K562 (cell line): ENCODE measurements at regions not wholly inside any gene's neighbourhood (a gene's known extent, or its start where the extent isn't known, plus 50 kb on each side); places are given as distances from the start of the nearest gene placed in this dataset.

ENCODE experiments used
- ATAC-seq: fragments of 200-7000 bp; cut with Tn5 transposase; 3 replicates; pipeline ENCODE4 v1.9.1; 2020; ENCODE audit warnings: moderate library complexity
- BruUV-seq: library from RNA; stranded (reverse); fragments of 400-500 nt; replicated peaks from 2 replicates; lab custom pipeline; 2021; lab: Mats Ljungman, UMichigan
- CTCF ChIA-PET: fragments of 300-600 bp; formaldehyde crosslinking; extraction: SDS; loops from one replicate; lab custom pipeline; 2021; ENCODE audit warnings: low intra/inter-chr PET ratio; lab: Yijun Ruan, JAX
- POLR2A ChIA-PET: fragments of 300-600, 350-650 bp; sonication (Branson Sonifier 250); formaldehyde crosslinking; extraction: SDS; loops from one replicate; lab custom pipeline; 2021; ENCODE audit warnings: antibody characterized with exemption, inconsistent platforms; lab: Yijun Ruan, JAX
- DNase-seq, 4 experiments: peaks; one replicate each; pipeline versions ENCODE4 v3.0.0 to v3.0.0-alpha.2; 2011 to 2018; ENCODE audit warnings: low spot score in 3 of 4, mixed read lengths in 3 of 4; ENCODE audit errors: extremely low read depth in 1 of 4
- FAIRE-seq: peaks from 2 replicates; lab custom pipeline; 2011; peaks lifted over from hg19 to GRCh38; lab: Jason Lieb, UNC
- H2AFZ ChIP-seq: 2 replicates; pipeline ENCODE4 v1.6.0; 2011; ENCODE audit warnings: low read depth, low read length, control low read depth, inconsistent platforms
- H3K27ac ChIP-seq: fragments of 200-600 bp; 3 replicates; pipeline ENCODE4 v1.8.0; 2011; ENCODE audit warnings: low read depth, mild to moderate bottlenecking, control low read depth, inconsistent platforms, low read length, moderate library complexity, mixed read lengths; ENCODE audit errors: extremely low read depth
- H3K27me3 ChIP-seq, 2 experiments: fragments of 300-600 bp in 1 of 2; 2 replicates in 1 of 2; 3 replicates in 1 of 2; pipeline versions ENCODE4 v1.6.0 to v1.8.0; 2011; ENCODE audit warnings: inconsistent platforms in 2 of 2, low read length in 2 of 2, mild to moderate bottlenecking in 1 of 2, mixed read lengths in 1 of 2, moderate library complexity in 1 of 2; ENCODE audit not compliant: control insufficient read depth in 2 of 2, insufficient read depth in 2 of 2
- H3K36me3 ChIP-seq: fragments of 300-600 bp; 3 replicates; pipeline ENCODE4 v1.8.0; 2011; ENCODE audit warnings: mild to moderate bottlenecking, low read length, inconsistent platforms; ENCODE audit not compliant: control insufficient read depth, insufficient read depth
- H3K4me1 ChIP-seq, 2 experiments: fragments of 200-600 bp in 1 of 2; replicated peaks in 1 of 2; 2 replicates in 1 of 2; 3 replicates in 1 of 2; pipeline versions ENCODE4 v1.5.1 to v1.8.0; 2011; ENCODE audit warnings: inconsistent platforms in 2 of 2, low read length in 2 of 2, mild to moderate bottlenecking in 1 of 2, mixed read lengths in 1 of 2, moderate library complexity in 1 of 2; ENCODE audit not compliant: control insufficient read depth in 2 of 2, insufficient read depth in 2 of 2
- H3K4me2 ChIP-seq: 2 replicates; pipeline ENCODE4 v1.6.1; 2011; ENCODE audit warnings: low read length, control low read depth, inconsistent platforms, mixed read lengths; ENCODE audit not compliant: insufficient read depth
- H3K4me3 ChIP-seq: fragments of 200-600 bp; sonication (generic), shearing (Covaris generic); 2 replicates; pipeline ENCODE4 v1.5.1; 2016; ENCODE audit warnings: control low read depth, inconsistent platforms
- H3K79me2 ChIP-seq: fragments of 200-600 bp; 3 replicates; pipeline ENCODE4 v1.8.0; 2011; ENCODE audit warnings: low read length, inconsistent platforms; ENCODE audit not compliant: control insufficient read depth, insufficient read depth
- H3K9ac ChIP-seq, 2 experiments: 2 replicates each; pipeline versions ENCODE4 v1.6.0 to v1.6.1; 2011; ENCODE audit warnings: low read depth in 2 of 2, low read length in 2 of 2, control low read depth in 1 of 2, inconsistent platforms in 1 of 2, mild to moderate bottlenecking in 1 of 2, mixed read lengths in 1 of 2; ENCODE audit not compliant: insufficient read depth in 1 of 2
- H3K9me1 ChIP-seq: one replicate; pipeline ENCODE4 v1.6.0; 2011; ENCODE audit warnings: inconsistent platforms, mild to moderate bottlenecking, low read length, moderate library complexity; ENCODE audit not compliant: control insufficient read depth, insufficient read depth
- H3K9me3 ChIP-seq: replicated peaks from 2 replicates; pipeline ENCODE4 v1.5.1; 2011; ENCODE audit warnings: low read depth, low read length, inconsistent platforms; ENCODE audit not compliant: control insufficient read depth, insufficient read depth
- H4K20me1 ChIP-seq: replicated peaks from 2 replicates; pipeline ENCODE4 v1.6.1; 2011; ENCODE audit warnings: low read length, inconsistent platforms, mixed read lengths; ENCODE audit not compliant: control insufficient read depth, insufficient read depth
- AFF4 ChIP-seq: sonication (generic); formaldehyde crosslinking; IDR thresholded peaks from 2 replicates; pipeline ENCODE4 v1.8.0; 2023; ENCODE audit warnings: mild to moderate bottlenecking, missing genetic modification reagents
- CCAR2 ChIP-seq: fragments of 200-400 bp; formaldehyde crosslinking; IDR thresholded peaks from 2 replicates; pipeline ENCODE4 v1.6.1; 2017; ENCODE audit warnings: mild to moderate bottlenecking, low read depth, low read length
- ESRRA ChIP-seq: fragments of 450-650 bp; IDR thresholded peaks from 2 replicates; pipeline ENCODE4 v1.6.1; 2014; ENCODE audit warnings: low read depth, mild to moderate bottlenecking, moderate library complexity, borderline replicate concordance
- MAFK ChIP-seq: IDR thresholded peaks from 2 replicates; pipeline ENCODE4 v1.6.1; 2011; ENCODE audit warnings: low read length, improper control_type of control experiment
- MEF2D ChIP-seq: conservative IDR thresholded peaks from 2 replicates; pipeline ENCODE4 v1.6.1; 2016; ENCODE audit warnings: low read depth, missing genetic modification characterization, missing compliant biosample characterization
- NCOA2 ChIP-seq, 2 experiments: fragments of 450-650 bp; IDR thresholded peaks; 2 replicates each; pipeline ENCODE4 v1.6.1; 2018; ENCODE audit warnings: mild to moderate bottlenecking in 2 of 2, moderate library complexity in 1 of 2; ENCODE audit not compliant: partially characterized antibody in 2 of 2
- NCOA6 ChIP-seq: fragments of 450-650 bp; IDR thresholded peaks from 2 replicates; pipeline ENCODE4 v1.6.1; 2017; ENCODE audit warnings: mild to moderate bottlenecking
- RUNX1 ChIP-seq: sonication (generic); IDR thresholded peaks from 2 replicates; pipeline ENCODE4 v1.6.1; 2016; ENCODE audit warnings: antibody characterized with exemption, low read depth
- SIN3B ChIP-seq: fragments of 450-650 bp; IDR thresholded peaks from 2 replicates; pipeline ENCODE4 v1.6.1; 2017; ENCODE audit warnings: low read depth, mild to moderate bottlenecking, moderate library complexity
- SMARCE1 ChIP-seq: fragments of 450-650 bp; IDR thresholded peaks from 2 replicates; pipeline ENCODE4 v1.7.1; 2016; ENCODE audit warnings: mild to moderate bottlenecking
- SPI1 ChIP-seq: IDR thresholded peaks from 2 replicates; pipeline ENCODE4 v1.6.1; 2011; ENCODE audit warnings: low read depth, low read length, control low read depth, borderline replicate concordance
- ZEB2 ChIP-seq: fragments of 450-650 bp; IDR thresholded peaks from 2 replicates; pipeline ENCODE4 v1.6.1; 2016
- ZNF253 ChIP-seq: fragments of 250-450 bp; sonication (Bioruptor Pico); conservative IDR thresholded peaks from 2 replicates; pipeline ENCODE4 v1.6.1; 2021; ENCODE audit warnings: mild to moderate bottlenecking
- ZNF280A ChIP-seq: fragments of 450-650 bp; IDR thresholded peaks from 2 replicates; pipeline ENCODE4 v1.6.1; 2018; ENCODE audit warnings: mild to moderate bottlenecking, low read depth; ENCODE audit not compliant: partially characterized antibody
- WGBS: fragments of 100-300 bp; shearing (Covaris generic); methylation state at CpG from one replicate; pipeline ENCODE4 v1.1.6; 2016; ENCODE audit warnings: low coverage, mixed read lengths; ENCODE audit not compliant: insufficient coverage; ENCODE audit errors: missing lambda C conversion rate; 5-methylcytosine and 5-hydroxymethylcytosine counted together
- in situ Hi-C: fragments of 300-500 bp; cut with MboI; formaldehyde crosslinking; loops from 4 replicates; pipeline ENCODE4 v1.15.0; 2018; ENCODE audit warnings: inconsistent platforms, mixed read lengths
- intact Hi-C: fragments of 100-400 bp; cut with micrococcal nuclease; formaldehyde crosslinking; loops from 2 replicates; pipeline ENCODE4 v1.14.2; 2022
- TF ChIP-seq, protein P1 (sequence below): sonication (generic); formaldehyde crosslinking; IDR thresholded peaks from 2 replicates; pipeline ENCODE4 v1.8.1; 2023; ENCODE audit warnings: mild to moderate bottlenecking, missing genetic modification reagents

GRCh38 chr12:124637163-124637562 is 69.8 kb upstream of the NCOR2 start (continued):
- no peak for TF ChIP-seq MEF2D

DNA sequence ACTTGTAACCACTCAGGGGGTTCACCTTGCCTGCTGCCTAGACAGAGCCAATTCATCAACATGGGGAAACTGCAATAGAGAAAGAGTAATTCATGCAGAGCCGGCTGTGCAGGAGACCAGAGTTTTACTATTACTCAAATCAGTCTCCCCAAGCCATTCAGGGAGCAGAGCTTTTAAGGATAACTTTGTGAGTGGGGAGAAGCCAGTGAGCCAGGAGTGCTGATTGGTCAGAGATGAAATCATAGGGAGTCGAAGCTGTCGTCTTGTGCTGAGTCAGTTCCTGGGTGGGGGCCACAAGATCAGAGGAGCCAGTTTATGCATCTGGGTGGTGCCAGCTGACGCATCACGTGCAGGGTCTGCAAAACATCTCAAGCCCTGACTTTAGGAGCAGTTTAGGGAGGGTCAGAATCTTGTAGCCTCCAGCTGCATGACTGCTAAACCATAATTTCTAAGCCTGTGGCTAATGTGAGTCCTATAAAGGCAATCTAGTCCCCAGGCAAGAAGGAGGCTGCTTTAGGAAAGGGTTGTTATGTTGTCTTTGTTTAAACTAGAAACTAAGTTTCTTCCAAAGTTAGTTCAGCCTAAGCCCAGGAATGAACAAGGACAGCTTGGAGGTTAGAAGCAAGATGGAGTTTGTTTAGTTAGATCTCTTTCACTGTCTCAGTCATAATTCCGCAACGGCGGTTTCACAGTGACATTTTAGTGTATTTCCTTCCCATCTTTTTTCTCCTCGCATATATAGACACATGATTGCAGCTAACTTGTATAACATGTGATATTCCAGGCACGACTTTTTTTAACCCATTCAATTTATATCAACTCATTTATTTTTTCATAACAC is 68.9 kb upstream of the NCOR2 start:
- ATAC-seq (peak; percentile 69), FAIRE-seq (peak; percentile 99), DNase-seq (peak; percentile 43 to 92 (median 58))
- Histone ChIP-seq H3K9me3 (peaks cover 5% of the 10 kb centered on the region; the same call in 1 of the 2 replicates), H3K79me2 (no peaks in the 10 kb centered on the region), H3K4me3 (no peak overlapping the region), H2AFZ (peak overlapping the region; percentile 73), H3K36me3 (no peaks in the 10 kb centered on the region), H3K27me3 (no peaks in the 10 kb centered on the region), H3K4me1 (peaks cover 38 to 40% of the 10 kb centered on the region in 2 experiments), H3K27ac (peak overlapping the region; percentile 57; the same call in 2 of the 3 replicates), H3K9me1 (no peaks in the 10 kb centered on the region), H4K20me1 (no peaks in the 10 kb centered on the region), H3K4me2 (peak overlapping the region; percentile 51; the same call in 1 of the 2 replicates), H3K9ac (no peak overlapping the region)
- no TSS peak for BruUV-seq
- intact Hi-C loops = no loop called here
- WGBS = 33% methylated on average over 10 of the region's 10 CpGs
- ChIA-PET CTCF (no interaction called here), POLR2A (interaction anchor here (0.6 to 1.4 kb wide), 9 partner anchors 8 to 278 kb away, joined by 3 to 4 read pairs (median 3); partner anchors contain the start of gene UBC)
- in situ Hi-C loops = no loop called here
- TF ChIP-seq, protein P1, sequence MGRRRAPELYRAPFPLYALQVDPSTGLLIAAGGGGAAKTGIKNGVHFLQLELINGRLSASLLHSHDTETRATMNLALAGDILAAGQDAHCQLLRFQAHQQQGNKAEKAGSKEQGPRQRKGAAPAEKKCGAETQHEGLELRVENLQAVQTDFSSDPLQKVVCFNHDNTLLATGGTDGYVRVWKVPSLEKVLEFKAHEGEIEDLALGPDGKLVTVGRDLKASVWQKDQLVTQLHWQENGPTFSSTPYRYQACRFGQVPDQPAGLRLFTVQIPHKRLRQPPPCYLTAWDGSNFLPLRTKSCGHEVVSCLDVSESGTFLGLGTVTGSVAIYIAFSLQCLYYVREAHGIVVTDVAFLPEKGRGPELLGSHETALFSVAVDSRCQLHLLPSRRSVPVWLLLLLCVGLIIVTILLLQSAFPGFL (CRISPR knock-in tag) = no peak
- TF ChIP-seq SIN3B (no peak), NCOA6 (no peak), AFF4 (no peak), RUNX1 (no peak), ZEB2 (no peak), CCAR2 (no peak), MAFK (peak; percentile 86), SPI1 (no peak), SMARCE1 (no peak; the same call in 1 of the 2 replicates), ESRRA (no peak), NCOA2 (IDR thresholded peaks at IDR 0.05; ENCODE audit: partially characterized antibody in 2 of 2) (no peak), ZNF280A (no peak), ZNF253 (CRISPR knock-in tag) (no peak)
